Panc1 (cell line): ENCODE measurements at regions not wholly inside any gene's neighbourhood (a gene's known extent, or its start where the extent isn't known, plus 50 kb on each side); places are given as distances from the start of the nearest gene placed in this dataset.

ENCODE experiments used
- CTCF ChIP-seq: fragments of 450-650 bp; IDR thresholded peaks from 2 replicates; pipeline ENCODE4 v1.5.1; 2017; ENCODE audit warnings: mild to moderate bottlenecking
- POLR2AphosphoS5 ChIP-seq: IDR thresholded peaks from 2 replicates; pipeline ENCODE4 v1.6.1; 2012; ENCODE audit warnings: mild to moderate bottlenecking, low read depth, low read length, moderate library complexity
- SIN3A ChIP-seq: IDR thresholded peaks from 2 replicates; pipeline ENCODE4 v1.6.1; 2012; ENCODE audit warnings: low read depth, mild to moderate bottlenecking, low read length, moderate library complexity, borderline replicate concordance; ENCODE audit not compliant: insufficient read depth
- TCF7L2 ChIP-seq: IDR thresholded peaks from 2 replicates; pipeline ENCODE4 v1.6.1; 2011; ENCODE audit warnings: mild to moderate bottlenecking, low read depth, low read length, inconsistent platforms

DNA sequence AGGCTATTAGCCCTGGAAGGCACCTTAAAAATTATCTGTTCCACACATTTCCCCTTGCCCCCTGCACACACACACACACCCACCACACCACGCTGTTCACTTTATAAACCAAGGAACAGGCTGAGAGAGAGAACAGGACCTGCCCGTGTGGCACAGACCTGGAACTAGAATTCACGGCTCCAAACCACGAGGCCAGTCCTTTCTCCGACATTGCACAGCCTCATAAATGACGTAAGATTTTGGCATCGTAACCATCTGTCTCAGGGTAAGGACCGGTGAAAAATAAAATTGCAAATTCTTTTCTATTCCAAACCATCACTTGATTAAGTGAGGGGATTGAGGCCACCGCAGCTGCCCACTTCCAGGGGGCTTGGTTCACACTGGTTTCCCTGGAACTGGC lies 330.3 kb downstream of the BCOR start:
- TF ChIP-seq CTCF = no peak
- no peak for TF ChIP-seq POLR2AphosphoS5
- TF ChIP-seq SIN3A = no peak
- no peak for TF ChIP-seq TCF7L2
